ENCODE measurements at regions not wholly inside any gene's neighbourhood (a gene's known extent, or its start where the extent isn't known, plus 50 kb on each side); places are given as distances from the start of the nearest gene placed in this dataset.

DNA sequence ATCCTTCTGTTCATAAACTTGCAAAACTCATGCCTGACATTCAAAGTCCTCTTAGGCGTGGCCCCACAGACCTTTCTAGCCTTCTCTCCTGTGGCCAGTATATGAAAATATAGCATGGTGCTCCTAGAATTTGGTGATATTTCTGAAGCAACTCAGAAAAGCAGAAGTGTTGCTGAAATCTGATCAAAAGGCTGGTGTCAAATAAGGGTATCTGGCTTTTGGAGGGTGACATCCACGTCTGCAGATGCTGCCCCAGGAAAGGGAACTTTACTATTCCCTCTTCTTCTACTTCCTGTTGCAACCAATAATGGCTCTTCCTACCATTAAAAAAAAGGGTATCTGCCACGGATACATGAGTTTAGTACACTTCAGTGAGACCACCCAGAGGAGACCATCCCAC is 83.9 kb upstream of the RPS6KA3 start:
- TF ChIP-seq CTCF (conservative IDR thresholded peaks at IDR 0.05 in 1 of 2, IDR thresholded peaks at IDR 0.05 in 1 of 2; ENCODE audit: extremely low read depth in 1 of 2, insufficient read depth in 1 of 2, low read depth in 1 of 2, low read length in 2 of 2) (no peak), EZH2 (IDR thresholded peaks at IDR 0.05; ENCODE audit: borderline replicate concordance, low read length) (no peak)

Measured in mammary epithelial cell (primary cell).